GM19351 (cell line): ENCODE measurements at regions not wholly inside any gene's neighbourhood (a gene's known extent, or its start where the extent isn't known, plus 50 kb on each side); places are given as distances from the start of the nearest gene placed in this dataset.

ENCODE experiments used
- ATAC-seq: cut with Tn5 transposase; IDR thresholded peaks from one replicate; pipeline ENCODE4 v1.9.1; 2021; ENCODE audit warnings: mild to moderate bottlenecking, moderate library complexity; ENCODE audit not compliant: unreplicated experiment

DNA sequence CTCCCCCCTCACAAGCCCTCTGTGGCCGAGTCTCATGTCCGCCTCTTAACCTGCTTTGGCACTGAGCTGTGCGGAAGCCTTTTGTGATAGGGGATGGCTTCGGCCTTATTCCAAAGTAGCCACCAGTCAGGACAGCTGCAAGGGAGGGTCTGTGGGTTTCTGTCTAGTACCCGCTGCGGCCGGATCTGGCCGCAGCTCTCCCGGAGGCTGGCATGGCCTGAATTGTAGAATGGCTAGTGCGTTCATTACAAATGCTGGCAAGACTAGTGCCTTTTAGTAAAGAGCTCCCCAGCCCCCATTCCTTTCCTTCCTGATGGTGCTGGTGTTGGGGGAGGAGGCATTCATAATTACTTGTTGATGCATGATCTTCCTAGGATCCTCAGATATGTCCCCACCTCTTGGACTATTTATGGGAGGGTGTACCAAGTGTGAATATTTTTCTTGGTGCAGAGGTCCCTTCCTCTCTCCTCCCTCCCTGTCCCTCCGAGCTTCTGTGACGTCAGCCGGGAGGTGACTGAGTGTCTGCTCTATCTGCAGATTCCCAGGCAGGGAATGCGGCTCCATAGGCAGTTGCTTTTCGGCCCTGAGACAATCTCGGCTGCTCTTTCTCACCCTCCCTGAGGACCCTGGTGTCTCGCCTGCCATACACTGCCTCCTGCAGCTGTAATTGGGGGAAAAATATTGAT lies 108.7 kb upstream of the E2F8 start:
- no peak for ATAC-seq

DNA sequence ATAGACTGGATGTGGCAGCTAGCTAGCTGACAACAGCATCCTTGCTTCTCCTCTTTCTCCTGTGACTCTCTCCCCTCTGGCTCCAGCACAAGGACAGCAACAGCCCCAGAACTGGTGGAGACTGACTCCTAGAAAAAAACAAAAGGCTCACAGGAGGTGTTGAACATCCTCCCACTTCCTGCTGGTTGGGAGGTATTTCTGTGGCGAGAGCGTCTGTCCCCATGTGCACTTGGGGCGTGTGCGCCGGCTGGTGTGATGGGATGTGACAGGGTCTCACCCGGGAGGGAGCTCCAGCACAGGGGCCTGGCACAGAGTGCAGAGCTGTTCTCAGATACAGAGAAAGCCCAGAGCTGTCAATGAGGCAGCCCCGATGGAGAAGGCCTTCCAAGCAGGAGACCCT lies 107.2 kb upstream of the E2F8 start:
- no peak for ATAC-seq

DNA sequence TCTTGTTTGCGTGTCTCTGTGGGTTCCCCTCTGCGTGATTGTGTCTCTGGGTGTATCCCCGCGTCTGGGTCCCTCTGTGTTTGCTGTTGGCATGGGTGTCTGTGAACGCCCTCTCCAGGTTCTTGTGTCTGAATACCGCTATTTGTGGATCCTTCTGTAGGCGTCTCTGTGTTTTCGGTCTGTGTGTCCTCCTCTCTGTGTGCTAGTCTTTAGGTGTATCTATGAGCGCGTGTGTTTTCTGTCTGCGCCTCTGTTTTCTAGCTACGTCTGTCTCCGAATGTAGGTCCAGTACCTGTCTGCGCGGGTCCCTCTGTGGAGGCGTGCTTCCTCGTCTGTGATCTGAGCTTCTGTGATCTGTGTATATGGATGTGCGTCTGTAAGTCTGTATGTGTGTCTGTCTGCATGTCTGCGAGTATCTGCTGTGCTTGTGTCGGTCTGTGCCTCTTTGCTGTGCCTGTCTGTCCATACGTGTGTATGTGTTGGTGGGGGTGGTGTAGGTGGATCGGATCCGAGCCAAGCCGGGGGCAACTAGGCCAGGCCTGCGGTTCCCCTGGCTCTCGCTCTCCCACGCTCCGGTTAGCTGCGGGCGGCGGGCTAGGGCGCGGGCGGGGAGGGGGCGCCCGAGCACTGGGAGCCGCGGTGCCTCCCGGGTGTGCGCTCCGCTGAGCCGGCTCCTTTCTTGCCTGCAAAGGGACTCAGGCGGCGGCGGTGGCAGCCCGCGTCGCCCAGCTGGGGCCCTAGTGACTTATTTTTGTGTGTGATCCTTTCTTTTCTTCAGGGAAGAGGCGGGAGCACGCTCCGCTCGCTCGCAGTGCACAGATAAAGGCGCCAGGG lies 105.3 kb upstream of the E2F8 start:
- peak; percentile 42 for ATAC-seq

DNA sequence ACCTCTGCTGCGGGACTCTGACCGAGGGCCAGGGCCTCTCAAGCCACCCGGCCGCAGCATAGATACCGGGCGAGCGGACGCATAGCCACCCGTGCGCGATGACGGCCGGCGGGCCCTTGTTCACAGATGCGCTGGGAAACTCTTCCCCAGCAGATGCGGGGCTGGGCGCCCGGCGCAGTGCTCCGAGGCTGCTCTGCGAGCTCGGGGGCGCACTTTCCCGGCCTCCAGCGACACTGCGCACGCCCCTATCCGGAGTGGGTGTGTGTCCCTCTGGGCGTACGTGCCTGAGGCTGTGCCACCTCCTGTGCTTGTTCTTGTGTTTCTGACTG lies 104.7 kb upstream of the E2F8 start:
- ATAC-seq = peak; percentile 40

DNA sequence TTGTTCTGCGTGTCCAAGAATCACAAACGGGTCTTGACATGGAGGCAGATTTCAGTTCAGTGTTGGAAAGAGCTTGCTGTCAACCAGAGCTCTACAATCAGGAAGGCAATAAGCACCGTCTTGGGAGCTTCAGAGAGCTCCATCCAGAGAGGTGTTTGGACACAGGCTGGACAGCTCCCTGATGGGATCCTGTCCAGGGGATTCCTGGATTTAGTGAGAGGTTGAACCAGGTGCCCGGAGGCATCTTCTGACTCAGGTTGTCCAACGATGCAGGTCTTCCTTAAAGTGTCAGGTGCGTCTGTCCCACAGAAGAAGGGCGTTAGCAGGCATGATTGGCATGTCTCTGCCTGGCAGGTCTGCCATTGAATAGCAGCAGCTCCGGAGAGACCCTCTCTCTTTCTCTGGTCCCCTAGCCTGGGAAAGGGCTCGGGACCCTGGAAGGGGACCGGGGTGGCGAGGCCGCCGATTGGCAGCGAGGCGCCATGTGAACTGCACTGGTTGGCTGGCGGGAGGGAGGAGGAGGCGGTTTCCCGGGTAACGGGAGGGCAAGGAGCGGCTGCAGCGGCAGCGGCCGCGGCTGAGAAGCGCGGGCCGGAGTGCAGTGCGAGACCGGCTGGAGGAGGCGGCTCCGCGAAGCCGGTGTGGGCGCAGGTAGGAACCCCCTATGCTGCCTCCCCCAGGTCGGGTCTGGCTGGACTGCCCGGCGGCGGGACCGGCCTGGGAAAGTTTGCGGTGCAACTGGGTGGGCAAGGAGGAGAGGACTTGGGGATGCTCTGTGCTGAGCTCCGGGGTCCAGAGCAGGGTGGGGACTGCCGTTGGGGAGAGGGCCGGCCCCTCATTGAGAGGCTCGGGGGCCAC lies 104.1 kb upstream of the E2F8 start:
- ATAC-seq = peak; percentile 61

DNA sequence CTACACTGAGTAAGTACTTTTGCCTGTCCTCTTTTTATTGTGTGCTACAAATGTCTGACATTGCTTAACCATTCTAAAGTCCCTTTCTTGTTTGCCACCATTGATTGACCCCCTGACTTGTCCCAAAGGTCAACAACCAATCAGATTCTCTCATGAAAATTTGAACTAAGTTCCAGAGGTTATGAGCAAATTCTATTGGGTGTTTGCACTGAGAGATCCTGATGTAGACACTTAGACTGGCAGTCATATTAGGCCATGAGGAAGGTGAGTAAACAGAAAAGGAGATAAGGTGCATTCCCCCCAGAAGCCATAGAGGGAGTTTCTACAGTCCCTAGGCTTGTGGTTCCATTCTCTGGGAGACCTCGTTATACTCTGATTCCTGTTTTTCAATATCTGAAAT lies 101.3 kb upstream of the E2F8 start:
- no peak for ATAC-seq

DNA sequence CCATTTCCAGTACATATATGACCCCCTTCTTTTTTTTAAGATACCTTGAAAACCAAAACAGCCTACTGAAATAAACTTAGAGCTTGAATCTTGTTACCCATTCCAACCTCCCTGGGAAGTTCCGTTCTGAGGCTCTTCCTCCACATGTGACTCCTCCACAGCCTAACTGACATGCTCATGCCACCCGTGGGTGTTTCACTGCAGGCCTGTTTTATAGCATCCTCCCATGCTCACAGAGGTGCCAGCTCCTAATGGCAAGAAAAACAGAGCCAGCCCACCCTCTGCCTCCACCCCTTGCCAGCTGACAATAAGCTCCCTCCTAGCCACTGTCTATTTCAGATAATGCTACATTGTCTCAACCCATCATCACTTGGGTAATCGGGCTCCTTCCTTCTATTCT lies 97.6 kb upstream of the E2F8 start:
- ATAC-seq = no peak

DNA sequence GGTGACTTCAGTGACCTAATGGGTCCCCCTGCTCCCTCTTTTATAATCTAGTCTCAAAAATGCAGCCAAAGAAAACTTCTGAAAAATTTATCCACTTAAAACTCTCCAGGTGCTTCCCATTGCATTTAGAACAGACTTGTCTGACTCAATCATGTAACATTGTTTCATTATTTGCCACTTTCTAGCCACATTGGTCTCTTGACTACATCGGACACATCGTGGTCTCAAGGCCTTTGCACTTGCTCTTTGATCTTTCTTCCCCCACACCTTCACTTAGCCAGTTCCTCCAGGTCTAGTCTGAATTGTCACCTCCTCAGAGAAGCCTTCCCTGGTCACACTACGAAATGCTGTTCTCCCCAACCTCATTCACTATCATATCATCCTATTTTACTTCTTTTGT lies 97.0 kb upstream of the E2F8 start:
- no peak for ATAC-seq

DNA sequence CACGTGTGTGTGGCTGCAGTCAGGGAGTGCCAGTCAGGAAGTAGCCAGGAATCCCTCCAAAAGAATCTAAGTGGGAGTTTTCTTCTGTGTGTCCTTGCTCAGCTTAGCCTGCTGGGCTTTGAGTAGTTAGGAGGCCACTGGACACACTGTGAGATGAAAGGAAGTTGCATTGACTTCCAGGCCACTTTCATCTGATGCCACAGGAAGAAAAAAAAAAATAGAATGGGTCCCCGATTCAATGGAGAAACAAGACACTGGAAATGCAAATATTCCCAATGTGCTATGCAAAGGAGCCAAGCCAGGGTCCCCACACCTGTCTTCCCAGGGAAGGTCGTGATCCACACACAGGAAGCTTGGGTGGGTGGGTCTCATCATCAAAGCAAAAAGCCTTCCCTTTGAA lies 95.6 kb upstream of the E2F8 start:
- no peak for ATAC-seq

DNA sequence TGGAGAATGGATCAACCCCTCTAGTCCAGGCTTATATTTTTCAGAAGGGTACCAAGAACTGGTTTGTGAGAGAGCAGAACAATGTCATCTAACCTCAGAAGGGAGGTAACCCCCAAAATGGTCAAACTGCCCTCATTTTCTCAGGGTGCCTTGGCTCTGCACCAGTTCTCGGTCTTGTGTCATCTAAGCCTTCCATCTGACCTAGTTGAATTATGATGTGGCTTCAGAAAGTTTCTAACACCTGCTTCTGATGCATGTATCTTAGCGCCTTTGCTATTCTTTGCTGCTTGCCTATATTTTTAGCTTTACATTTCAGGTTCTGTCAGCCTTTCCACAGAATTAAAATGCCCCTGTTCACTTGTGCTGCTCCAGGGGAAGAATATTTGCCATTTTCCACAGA lies 91.7 kb upstream of the E2F8 start:
- peak; percentile 95 for ATAC-seq

DNA sequence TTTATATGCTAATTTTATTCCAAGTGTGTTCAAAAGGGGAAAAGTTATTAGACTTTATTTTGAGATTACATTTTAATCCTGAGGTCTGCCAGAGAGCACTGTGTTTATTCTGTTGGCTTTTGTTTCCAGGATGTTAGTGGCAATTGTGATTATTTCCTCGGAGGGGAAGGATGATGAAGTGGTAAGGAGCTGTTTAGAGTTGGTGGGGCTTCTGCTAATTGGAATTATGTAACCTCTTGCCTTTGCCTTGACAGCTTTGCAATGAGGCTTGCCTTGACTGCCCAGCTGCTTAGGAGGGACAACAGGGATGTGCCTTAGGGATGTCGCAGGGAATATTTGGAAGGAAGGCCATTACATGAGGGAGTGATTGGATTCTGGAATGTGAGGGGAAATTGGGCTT lies 89.7 kb upstream of the E2F8 start:
- ATAC-seq = no peak

DNA sequence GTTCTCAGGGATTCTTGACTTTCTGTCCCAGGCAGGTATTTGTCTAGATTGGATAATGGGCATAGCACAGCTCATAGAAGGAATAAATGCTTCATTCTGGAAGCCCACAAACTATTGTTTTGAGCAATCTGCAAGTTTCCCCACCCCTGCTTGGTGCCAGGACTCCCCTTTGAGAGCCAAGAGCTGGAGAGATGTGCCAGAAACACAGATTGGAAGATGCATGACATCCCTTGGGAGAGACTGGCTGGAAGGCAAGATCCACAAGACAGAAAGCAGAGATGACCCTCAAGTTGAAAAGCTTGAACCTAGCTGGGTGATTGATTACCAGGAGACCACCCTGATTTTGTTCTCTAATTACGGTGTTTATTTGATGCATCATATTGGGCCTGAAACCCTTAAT lies 89.2 kb upstream of the E2F8 start:
- no peak for ATAC-seq

DNA sequence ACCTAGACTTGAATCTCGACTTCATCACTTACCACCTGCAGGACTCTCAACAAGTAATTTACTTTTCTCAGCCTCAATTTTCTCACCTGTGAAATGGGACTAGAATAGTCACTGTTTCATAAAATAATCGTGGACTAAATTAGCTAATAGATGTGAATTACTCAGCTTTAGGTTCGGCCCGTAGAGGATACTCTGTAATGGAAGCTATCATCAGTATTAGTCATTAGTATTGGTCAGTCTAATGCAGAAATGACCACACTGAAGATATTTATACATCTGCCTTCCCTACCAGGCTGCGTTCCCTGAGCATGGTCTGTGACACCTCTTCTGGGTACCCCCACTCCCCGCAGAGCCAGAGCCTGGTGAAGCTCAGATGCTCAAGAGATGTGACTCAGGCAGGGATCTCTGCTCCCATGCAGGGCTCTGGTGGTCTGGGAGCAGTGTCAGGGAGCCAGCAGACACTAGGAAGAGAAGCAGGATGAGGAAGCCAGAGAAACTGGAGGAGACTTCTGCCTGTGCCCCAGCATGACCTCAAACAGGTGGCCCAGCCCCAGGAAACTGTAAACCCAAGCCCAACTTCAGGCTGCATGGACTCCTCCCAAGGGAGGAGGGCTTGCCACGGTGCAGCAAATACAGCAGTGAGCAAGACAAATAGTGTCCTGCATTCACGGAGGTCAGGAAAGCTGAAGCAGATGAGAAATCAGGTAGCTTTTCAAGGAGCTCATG lies 88.0 kb upstream of the E2F8 start:
- no peak for ATAC-seq

DNA sequence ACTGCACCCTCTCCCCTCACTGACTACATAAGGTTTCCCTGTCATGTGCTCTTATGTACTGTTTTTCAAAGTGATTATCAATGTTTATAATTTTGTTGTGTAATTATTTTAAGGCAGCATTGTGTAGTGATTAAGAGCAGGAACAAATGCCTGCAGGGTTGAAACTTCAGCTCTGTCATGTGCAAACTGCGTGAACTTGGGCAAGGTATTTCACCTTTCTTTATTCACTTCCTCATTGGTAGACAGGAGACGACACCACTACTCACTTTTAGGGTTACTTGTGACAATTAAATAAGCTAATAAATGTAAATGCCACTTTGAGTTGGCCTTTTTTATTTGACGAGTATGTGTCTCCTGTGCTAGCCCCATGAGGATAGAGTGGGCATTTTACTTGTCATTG lies 86.5 kb upstream of the E2F8 start:
- ATAC-seq = peak; percentile 41

DNA sequence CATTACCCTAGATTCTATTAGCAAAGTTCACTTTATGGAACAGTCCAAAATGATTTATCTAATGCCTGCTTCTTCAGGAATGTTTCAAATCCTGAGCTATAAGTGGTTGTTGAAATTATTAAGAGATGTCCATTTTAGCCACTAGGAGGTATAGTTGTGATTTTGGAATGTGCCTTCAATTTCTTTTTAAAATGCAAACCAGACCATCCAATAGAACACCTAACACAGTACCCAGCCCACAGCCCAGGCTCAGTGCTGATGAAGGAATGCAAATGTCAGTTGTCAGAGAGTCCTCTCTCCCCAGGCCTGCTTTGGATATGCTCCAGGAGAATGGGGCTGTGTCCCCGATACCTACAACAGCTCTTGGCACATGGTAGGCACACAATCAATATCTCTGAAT lies 85.8 kb upstream of the E2F8 start:
- no peak for ATAC-seq

DNA sequence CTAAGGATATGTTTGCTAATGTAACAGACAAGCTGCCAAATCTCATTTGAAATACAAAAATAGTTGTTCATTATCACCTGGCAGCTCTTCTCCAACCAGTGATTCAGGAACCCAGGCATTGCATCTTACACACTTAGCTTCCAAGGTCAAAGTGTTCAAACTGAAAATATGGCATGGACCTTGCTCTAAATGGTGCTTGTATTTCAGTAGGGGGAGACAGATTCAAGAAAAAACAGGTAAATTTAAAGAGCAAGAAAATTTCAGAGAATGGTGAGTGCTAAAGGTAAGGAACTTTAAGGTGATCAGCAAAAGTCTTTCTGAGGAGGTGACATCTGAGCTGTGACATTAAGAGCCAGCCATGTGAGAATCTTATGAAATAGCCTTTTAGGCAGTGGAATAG lies 82.8 kb upstream of the E2F8 start:
- ATAC-seq = no peak

DNA sequence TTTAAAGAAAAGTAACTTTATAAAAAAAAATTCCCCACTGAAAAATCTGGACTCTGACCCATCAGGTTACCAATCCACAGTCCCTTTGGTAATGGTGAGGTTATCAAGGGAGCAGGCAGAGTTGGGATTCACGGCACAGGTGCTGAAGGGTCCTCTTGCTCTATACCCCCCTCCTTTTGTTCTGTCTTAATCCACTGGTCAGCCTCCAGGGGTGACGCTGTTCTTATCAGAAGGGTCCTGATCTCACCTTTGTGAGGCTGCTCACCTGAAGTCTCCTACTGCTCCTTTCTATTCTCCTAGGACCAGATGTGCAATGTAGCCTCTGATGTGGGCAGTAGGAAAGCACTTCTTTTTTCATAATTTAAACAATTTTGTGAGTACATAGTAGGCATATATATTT lies 80.6 kb upstream of the E2F8 start:
- no peak for ATAC-seq

DNA sequence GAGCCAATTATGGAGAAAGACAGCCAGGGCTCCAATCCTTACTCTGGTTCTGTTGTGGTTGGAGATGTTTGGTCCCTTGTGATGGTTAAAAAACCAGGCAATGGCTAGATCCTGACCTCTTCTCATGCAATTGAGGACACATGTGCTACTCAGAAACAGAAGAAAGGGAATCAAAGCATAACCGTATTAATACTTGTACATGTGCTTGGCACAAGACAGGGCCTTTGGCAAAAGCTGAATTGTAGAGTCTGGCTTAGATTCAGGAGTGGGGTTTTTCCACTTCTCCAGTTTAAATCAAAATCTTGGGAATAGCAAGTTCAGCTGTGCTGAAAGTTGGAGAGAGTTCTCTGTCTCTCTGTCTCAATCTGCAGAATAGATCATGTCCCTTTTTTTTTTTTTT lies 80.1 kb upstream of the E2F8 start:
- ATAC-seq = no peak

DNA sequence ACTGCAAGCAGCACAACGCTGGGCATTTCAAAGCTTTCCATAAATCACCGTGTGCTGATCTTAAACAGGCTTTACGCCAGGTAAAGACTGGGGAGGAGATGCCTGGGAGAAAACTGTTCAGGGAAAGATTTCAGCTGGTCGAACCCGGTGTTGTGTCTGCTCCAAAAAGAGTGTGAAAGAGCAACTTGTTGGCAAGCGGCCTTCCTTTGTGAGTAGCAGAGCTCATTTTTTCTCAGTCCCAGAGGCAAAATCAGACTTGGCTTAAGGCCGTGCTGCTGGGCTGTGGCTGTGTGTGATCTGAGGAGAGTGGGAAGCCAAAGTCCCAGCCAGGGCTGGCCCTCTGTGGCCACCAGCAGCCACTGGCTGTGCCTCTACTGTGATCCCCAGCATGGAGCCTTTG lies 75.7 kb upstream of the E2F8 start:
- ATAC-seq = no peak

DNA sequence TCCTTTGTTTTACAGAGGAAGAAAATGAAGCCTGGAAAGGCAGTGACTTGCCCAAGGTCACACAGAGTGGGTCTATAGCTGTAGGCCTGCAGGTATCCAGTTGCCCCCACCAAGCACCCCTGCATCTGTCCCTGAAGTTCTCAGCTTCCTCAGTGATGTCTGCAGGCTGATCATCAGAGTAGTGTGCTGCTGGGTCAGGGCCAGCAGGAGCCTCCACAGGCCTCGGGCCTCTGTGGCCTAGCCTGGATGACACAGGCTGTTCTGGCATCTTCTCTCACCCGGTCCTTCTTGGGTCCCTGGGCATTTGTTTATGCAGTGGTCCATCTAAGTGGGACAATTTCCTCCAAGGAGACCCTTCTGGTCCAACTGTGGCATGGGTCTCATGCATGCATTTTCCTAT lies 74.8 kb upstream of the E2F8 start:
- ATAC-seq = no peak

DNA sequence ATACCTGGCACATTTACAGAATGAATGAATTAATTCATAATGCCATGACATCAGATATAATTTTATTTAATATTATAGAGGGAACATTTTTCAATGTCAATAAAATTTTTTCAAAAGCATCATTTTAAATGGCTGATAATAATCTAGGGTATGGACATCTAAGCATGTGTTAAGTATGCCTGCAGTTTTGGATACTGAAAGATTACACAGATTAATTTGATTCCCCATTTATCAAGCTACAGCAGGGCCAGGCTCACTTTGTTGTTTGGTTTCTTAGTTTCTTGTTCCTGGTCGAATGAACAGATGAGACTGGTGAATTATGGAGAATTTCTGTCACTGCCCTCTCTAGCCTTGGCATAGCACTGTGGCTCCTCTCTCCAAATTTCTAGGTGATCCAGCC lies 72.4 kb upstream of the E2F8 start:
- no peak for ATAC-seq
